ENCODE measurements at regions not wholly inside any gene's neighbourhood (a gene's known extent, or its start where the extent isn't known, plus 50 kb on each side); places are given as distances from the start of the nearest gene placed in this dataset.

DNA sequence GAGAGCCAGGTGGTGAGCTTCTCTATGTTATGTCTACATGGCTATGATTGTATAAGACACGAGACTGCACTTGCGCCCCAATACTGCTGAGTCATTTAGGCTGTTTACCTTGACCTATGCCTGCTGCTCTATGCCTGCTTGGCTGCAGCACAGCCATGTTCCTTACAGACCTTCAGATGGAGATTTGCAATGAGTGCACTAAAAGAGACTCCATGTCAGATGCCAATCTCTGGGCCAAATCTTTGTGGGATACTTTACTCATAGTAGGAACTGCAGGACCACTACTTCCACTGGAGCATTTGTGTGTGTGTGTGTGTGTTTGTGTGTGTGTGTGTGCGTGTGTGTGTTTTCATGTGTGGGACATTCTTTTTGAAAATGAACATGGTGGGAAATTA lies 50.0 kb upstream of the KMT2E start:
- TF ChIP-seq, protein P1, sequence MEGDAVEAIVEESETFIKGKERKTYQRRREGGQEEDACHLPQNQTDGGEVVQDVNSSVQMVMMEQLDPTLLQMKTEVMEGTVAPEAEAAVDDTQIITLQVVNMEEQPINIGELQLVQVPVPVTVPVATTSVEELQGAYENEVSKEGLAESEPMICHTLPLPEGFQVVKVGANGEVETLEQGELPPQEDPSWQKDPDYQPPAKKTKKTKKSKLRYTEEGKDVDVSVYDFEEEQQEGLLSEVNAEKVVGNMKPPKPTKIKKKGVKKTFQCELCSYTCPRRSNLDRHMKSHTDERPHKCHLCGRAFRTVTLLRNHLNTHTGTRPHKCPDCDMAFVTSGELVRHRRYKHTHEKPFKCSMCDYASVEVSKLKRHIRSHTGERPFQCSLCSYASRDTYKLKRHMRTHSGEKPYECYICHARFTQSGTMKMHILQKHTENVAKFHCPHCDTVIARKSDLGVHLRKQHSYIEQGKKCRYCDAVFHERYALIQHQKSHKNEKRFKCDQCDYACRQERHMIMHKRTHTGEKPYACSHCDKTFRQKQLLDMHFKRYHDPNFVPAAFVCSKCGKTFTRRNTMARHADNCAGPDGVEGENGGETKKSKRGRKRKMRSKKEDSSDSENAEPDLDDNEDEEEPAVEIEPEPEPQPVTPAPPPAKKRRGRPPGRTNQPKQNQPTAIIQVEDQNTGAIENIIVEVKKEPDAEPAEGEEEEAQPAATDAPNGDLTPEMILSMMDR (optimal IDR thresholded peaks at IDR 0.05 in 1 of 3, IDR thresholded peaks at IDR 0.05 in 1 of 3, conservative IDR thresholded peaks at IDR 0.05 in 1 of 3; ENCODE audit: extremely low read depth in 1 of 3, insufficient read depth in 2 of 3, low read length in 3 of 3): no peak
- TF ChIP-seq EZH2 (IDR thresholded peaks at IDR 0.05; ENCODE audit: low read length): no peak
